ENCODE measurements at regions not wholly inside any gene's neighbourhood (a gene's known extent, or its start where the extent isn't known, plus 50 kb on each side); places are given as distances from the start of the nearest gene placed in this dataset.

- no peak for TF ChIP-seq CTCF (IDR thresholded peaks at IDR 0.05)
- TF ChIP-seq POLR2AphosphoS5 (IDR thresholded peaks at IDR 0.05): no peak
These were observed 612.7 kb downstream of the TLR4 start for GRCh38 chr9:118316831-118317343.
